ENCODE measurements at regions not wholly inside any gene's neighbourhood (a gene's known extent, or its start where the extent isn't known, plus 50 kb on each side); places are given as distances from the start of the nearest gene placed in this dataset.

DNA sequence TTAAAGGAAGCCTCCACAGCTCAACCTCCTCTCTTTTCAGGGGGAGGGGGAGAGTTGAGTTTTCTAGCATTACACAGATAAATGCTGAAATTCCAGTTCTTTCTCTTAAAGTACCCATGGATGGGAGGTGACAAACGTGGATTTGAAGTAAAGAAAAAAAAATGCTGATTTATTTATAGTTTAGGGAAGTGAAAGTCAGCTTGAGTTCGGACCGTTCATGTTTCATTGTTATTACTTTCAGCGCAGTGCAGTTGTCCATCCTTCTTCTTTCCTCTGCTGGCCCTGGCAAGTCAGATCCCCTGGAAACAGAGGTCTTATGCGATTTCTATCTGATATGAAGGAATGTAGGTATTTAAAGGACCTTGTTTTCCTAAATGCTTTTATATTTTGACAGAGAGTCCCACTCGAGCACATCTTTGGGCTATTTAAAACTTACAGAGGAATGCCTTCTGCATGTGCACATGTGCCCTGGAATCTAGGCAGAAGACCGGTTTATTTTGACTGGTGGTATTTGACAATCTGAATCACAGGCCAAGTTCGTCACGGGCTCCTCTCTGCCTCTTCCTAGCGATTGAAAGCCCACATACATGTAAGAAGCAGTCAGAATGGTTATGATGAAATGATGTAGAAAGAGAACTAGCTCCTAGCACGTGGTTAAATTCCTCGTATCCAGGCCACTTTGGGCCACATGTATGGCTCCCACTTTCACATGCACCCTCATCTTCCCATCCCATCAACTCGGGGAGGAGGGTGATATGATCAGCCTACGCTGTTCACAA lies 385.2 kb upstream of the KLF4 start:
- H3K4me1 ChIP-seq, result no peaks in the 10 kb centered on the region
- H3K4me3 ChIP-seq, result no peak overlapping the region
- H3K27me3 ChIP-seq, result no peaks in the 10 kb centered on the region
- intact Hi-C loops (cut with DNase I), result no loop called here
- DNase-seq (ENCODE audit: extremely low spot score), result no peak
- no peaks in the 10 kb centered on the region for H3K9me3 ChIP-seq
- H3K27ac ChIP-seq (replicated peaks in 1 of 4), result no peak overlapping the region
- TF ChIP-seq POLR2A (IDR thresholded peaks at IDR 0.05; ENCODE audit: low read depth), result no peak
- TF ChIP-seq POLR2AphosphoS5 (IDR thresholded peaks at IDR 0.05), result no peak
- TF ChIP-seq, protein P1, sequence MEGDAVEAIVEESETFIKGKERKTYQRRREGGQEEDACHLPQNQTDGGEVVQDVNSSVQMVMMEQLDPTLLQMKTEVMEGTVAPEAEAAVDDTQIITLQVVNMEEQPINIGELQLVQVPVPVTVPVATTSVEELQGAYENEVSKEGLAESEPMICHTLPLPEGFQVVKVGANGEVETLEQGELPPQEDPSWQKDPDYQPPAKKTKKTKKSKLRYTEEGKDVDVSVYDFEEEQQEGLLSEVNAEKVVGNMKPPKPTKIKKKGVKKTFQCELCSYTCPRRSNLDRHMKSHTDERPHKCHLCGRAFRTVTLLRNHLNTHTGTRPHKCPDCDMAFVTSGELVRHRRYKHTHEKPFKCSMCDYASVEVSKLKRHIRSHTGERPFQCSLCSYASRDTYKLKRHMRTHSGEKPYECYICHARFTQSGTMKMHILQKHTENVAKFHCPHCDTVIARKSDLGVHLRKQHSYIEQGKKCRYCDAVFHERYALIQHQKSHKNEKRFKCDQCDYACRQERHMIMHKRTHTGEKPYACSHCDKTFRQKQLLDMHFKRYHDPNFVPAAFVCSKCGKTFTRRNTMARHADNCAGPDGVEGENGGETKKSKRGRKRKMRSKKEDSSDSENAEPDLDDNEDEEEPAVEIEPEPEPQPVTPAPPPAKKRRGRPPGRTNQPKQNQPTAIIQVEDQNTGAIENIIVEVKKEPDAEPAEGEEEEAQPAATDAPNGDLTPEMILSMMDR (IDR thresholded peaks at IDR 0.05), result no peak
- 72% methylated on average over 14 of the region's 14 CpGs for WGBS
- no peaks in the 10 kb centered on the region for H3K36me3 ChIP-seq

DNA sequence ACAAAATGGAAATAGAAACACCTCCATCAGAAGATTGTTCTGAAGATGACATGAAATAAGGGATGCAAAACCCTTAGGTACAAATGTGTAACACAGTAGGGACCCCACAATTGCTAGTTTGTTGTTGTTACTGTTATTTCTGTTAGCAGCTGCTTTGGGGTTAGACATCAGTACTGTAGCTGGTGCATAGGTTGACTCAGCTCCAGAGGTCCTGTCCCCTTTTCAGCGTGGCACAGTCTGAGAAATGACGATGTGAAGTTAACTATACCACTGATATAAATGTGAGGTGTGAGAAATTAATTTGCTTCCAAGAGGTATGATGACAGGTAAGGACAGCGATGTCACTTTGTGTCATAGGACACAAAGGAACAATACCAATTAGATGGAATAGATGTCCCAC lies 384.6 kb upstream of the KLF4 start:
- DNase-seq (ENCODE audit: extremely low spot score), result no peak
- whole genome bisulfite sequencing, result 94% methylated on average over 3 of the region's 3 CpGs
- H3K9me3 ChIP-seq, result no peaks in the 10 kb centered on the region
- TF ChIP-seq POLR2AphosphoS5 (IDR thresholded peaks at IDR 0.05) (no peak), EP300 (IDR thresholded peaks at IDR 0.05) (no peak), POLR2A (IDR thresholded peaks at IDR 0.05; ENCODE audit: low read depth) (no peak)
- TF ChIP-seq, protein P1 (IDR thresholded peaks at IDR 0.05), result no peak
- H3K4me3 ChIP-seq, result no peak overlapping the region
- intact Hi-C loops (cut with DNase I), result no loop called here
- no peaks in the 10 kb centered on the region for H3K4me1 ChIP-seq
- no peak overlapping the region for H3K27ac ChIP-seq (replicated peaks in 1 of 4)
- H3K27me3 ChIP-seq, result no peaks in the 10 kb centered on the region
- H3K36me3 ChIP-seq, result no peaks in the 10 kb centered on the region

DNA sequence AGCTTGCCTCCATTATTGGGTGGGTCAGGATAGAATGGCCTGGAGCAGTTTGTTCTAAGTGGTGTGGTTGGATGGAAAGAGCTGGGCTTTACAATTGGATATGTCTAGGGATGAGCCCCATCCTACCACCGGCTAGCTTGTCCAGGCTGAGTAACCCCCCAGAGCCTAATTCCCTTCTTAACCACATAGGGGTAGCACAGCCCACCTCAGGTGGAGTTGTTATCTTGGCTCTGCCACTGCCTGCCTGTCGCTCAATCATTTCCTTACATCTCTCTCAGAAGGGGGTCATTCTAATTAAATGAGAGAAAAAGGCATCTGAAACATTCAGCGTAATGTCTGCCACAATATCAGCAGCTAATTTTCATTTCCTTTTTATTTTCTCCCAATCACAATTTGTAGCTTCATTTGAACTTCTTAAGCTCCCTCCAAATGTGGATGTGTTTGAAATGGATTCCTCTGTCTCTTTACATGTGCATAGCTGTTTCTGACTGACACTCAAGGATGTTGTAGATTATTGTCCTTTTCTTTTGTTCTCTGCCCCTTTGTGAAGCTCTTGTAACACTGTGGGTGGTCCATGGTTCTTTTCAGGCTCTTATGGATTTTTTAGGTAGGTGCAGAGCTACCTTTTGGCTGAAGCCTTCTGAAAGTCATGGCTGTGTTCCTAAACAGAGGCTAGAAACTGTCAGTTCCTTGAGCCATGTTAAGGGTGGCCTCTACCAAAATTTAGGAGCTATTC lies 383.1 kb upstream of the KLF4 start:
- intact Hi-C loops (cut with DNase I), result no loop called here
- TF ChIP-seq POLR2AphosphoS5 (IDR thresholded peaks at IDR 0.05) (no peak), EP300 (IDR thresholded peaks at IDR 0.05) (no peak), POLR2A (IDR thresholded peaks at IDR 0.05; ENCODE audit: low read depth) (no peak)
- TF ChIP-seq, protein P1 (IDR thresholded peaks at IDR 0.05), result no peak

DNA sequence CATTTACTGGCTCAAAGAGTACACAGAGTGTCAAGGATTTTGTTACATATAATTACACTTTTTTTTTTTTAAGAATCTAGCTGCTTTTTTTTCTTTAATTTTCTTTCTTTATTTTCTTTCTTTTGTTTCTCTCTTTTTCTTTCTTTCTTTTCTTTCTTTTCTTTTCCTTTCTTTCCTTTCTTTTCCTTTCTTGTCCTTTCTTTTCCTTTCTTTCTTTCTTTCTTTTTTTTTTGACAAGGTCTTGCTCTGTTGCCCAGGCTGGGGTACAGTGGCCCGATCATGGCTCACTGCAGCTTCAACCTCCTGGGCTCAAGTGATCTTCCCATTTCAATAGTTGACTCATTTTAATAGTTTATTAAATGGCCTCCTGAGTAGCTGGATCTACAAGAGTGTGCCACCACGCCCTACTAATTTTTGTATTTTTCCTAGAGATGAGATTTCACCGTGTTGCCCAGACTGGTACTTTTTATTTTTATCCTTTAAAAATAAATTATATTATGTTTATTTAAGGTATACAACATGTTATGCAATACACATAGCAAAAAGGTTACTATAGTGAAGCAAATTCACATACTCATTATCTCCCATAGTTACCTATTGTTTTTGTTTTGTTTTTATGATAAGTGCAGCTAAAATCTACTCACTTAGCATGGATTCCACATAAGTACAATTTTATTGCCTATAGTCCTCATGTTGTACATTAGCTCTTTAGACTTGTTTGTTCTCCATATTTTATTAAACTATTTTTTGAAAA lies 381.5 kb upstream of the KLF4 start:
- H3K9me3 ChIP-seq, result no peaks in the 10 kb centered on the region
- H3K27ac ChIP-seq (replicated peaks in 1 of 4), result no peak overlapping the region
- no peaks in the 10 kb centered on the region for H3K36me3 ChIP-seq
- H3K27me3 ChIP-seq, result no peaks in the 10 kb centered on the region
- H3K4me1 ChIP-seq, result no peaks in the 10 kb centered on the region
- TF ChIP-seq, protein P1 (IDR thresholded peaks at IDR 0.05), result no peak
- TF ChIP-seq EP300 (IDR thresholded peaks at IDR 0.05), result no peak
- TF ChIP-seq POLR2AphosphoS5 (IDR thresholded peaks at IDR 0.05), result no peak
- TF ChIP-seq POLR2A (IDR thresholded peaks at IDR 0.05; ENCODE audit: low read depth), result no peak
- no peak overlapping the region for H3K4me3 ChIP-seq
- WGBS, result 88% methylated on average over 3 of the region's 3 CpGs
- no peak for DNase-seq (ENCODE audit: extremely low spot score)
- intact Hi-C loops (cut with DNase I), result no loop called here

More for the DNA sequence above, 383.1 kb upstream of the KLF4 start:
- 98% methylated on average over 3 of the region's 3 CpGs for WGBS
- H3K4me3 ChIP-seq, result no peak overlapping the region
- H3K27me3 ChIP-seq, result no peaks in the 10 kb centered on the region
- no peaks in the 10 kb centered on the region for H3K4me1 ChIP-seq
- no peaks in the 10 kb centered on the region for H3K36me3 ChIP-seq
- H3K9me3 ChIP-seq, result no peaks in the 10 kb centered on the region
- no peak overlapping the region for H3K27ac ChIP-seq (replicated peaks in 1 of 4)
- DNase-seq (ENCODE audit: extremely low spot score), result no peak
